ENCODE measurements at regions not wholly inside any gene's neighbourhood (a gene's known extent, or its start where the extent isn't known, plus 50 kb on each side); places are given as distances from the start of the nearest gene placed in this dataset.

DNA sequence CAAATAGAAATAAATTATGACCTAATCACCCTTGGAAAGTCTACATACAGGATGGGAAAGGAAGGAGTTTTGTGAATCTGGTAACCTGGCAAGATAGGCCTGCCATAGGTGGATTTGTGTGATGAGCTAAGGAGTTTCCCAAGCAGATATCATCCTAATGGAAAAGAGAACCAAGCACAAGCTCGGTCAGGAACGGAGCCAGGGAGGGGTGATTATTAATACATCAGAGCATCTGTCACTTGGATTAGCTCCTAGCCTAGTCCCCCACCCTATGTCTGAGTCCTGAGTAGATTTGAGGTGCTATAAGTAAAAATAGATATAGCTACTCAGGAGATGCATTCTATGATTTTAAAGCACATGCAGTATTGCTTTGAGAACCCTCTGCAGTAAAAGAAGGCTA is 57.3 kb upstream of the SMARCA2 start:
- TF ChIP-seq EGR1 (IDR thresholded peaks at IDR 0.05) (no peak), NFIC (IDR thresholded peaks at IDR 0.05) (no peak), RAD21 (IDR thresholded peaks at IDR 0.05; ENCODE audit: low read depth) (no peak), TAF1 (IDR thresholded peaks at IDR 0.05; ENCODE audit: low read depth) (no peak), MAX (IDR thresholded peaks at IDR 0.05) (no peak), REST (IDR thresholded peaks at IDR 0.05; ENCODE audit: low read depth) (no peak), YY1 (IDR thresholded peaks at IDR 0.05; ENCODE audit: low read depth) (no peak), USF1 (IDR thresholded peaks at IDR 0.05) (no peak), FOXM1 (IDR thresholded peaks at IDR 0.05; ENCODE audit: borderline replicate concordance, low read depth) (no peak), EP300 (IDR thresholded peaks at IDR 0.05; ENCODE audit: borderline replicate concordance) (no peak), ZBTB7A (IDR thresholded peaks at IDR 0.05; ENCODE audit: low read depth) (no peak), CREB1 (IDR thresholded peaks at IDR 0.05; ENCODE audit: low read depth) (no peak), TEAD4 (IDR thresholded peaks at IDR 0.05) (no peak), TCF12 (IDR thresholded peaks at IDR 0.05; ENCODE audit: low read depth) (no peak), CEBPB (IDR thresholded peaks at IDR 0.05) (no peak)

GRCh38 chr9:1959371-1959770 is 55.8 kb upstream of the SMARCA2 start:
- TF ChIP-seq RAD21 (IDR thresholded peaks at IDR 0.05; ENCODE audit: low read depth), result no peak
- no peak for TF ChIP-seq EP300 (IDR thresholded peaks at IDR 0.05; ENCODE audit: borderline replicate concordance)
- no peak for TF ChIP-seq TEAD4 (IDR thresholded peaks at IDR 0.05)
- no peak for TF ChIP-seq USF1 (IDR thresholded peaks at IDR 0.05)
- TF ChIP-seq FOXM1 (IDR thresholded peaks at IDR 0.05; ENCODE audit: borderline replicate concordance, low read depth), result no peak
- TF ChIP-seq REST (IDR thresholded peaks at IDR 0.05; ENCODE audit: low read depth), result no peak
- TF ChIP-seq CEBPB (IDR thresholded peaks at IDR 0.05), result no peak

DNA sequence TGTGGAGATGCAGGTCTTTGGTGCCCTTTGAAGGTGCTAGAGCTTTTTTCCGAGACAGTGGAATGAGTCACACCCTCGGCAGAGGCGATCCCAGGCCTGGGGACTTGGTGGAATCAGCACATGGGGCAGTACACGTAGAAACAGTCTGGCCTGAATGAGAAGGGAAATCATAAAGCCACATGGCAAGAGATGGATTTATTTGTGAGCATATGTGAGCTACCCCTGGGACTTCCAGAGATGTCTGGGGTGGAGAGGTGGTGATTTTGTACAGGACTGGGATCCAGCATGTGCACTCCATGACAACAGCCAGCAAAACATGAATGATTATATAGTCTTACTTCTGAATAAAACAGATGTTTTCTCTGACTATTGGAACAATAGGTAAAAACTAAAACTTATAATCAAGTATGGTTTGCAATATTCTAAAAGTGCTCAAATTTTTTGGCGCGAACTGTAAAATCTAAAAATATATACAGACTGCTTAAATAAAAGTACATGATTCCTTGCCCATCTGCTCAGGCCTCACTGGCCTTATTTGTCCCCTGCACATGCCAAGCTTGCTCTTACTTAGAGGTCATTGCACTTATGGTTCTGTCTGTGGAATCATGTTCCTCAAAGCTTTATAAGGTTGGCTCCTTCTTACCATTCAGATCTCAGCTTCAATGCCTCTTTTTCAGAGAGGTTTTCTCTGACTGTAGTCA is 54.7 kb upstream of the SMARCA2 start:
- TF ChIP-seq EP300 (IDR thresholded peaks at IDR 0.05; ENCODE audit: borderline replicate concordance) (no peak), MAX (IDR thresholded peaks at IDR 0.05) (no peak), ZBTB7A (IDR thresholded peaks at IDR 0.05; ENCODE audit: low read depth) (no peak), TEAD4 (IDR thresholded peaks at IDR 0.05) (no peak), TAF1 (IDR thresholded peaks at IDR 0.05; ENCODE audit: low read depth) (no peak), TCF12 (IDR thresholded peaks at IDR 0.05; ENCODE audit: low read depth) (no peak), YY1 (IDR thresholded peaks at IDR 0.05; ENCODE audit: low read depth) (no peak), RAD21 (IDR thresholded peaks at IDR 0.05; ENCODE audit: low read depth) (no peak), NFIC (IDR thresholded peaks at IDR 0.05) (no peak), USF1 (IDR thresholded peaks at IDR 0.05) (no peak), CREB1 (IDR thresholded peaks at IDR 0.05; ENCODE audit: low read depth) (no peak), REST (IDR thresholded peaks at IDR 0.05; ENCODE audit: low read depth) (no peak), CEBPB (IDR thresholded peaks at IDR 0.05) (no peak)

DNA sequence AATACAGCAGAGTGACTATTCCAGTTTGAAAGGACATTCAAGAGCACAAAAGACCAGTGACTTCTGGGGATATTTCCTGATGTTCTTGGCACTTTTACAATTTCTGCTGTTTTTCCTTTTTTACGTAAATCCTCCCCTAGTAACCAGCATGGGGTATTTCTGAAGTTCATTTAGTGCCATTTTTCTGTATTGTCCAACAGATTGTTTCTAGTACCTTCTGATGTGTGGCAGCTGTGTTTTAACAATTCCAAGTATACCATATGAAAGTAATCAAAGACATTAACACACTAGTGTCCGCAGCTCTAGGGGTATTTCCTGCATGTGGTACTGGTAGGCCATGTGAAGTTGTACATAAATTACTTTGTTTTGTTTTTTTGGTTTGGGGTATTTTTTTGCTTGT is 53.0 kb upstream of the SMARCA2 start:
- TF ChIP-seq ZBTB7A (IDR thresholded peaks at IDR 0.05; ENCODE audit: low read depth), result no peak
- TF ChIP-seq USF1 (IDR thresholded peaks at IDR 0.05), result no peak
- TF ChIP-seq TCF12 (IDR thresholded peaks at IDR 0.05; ENCODE audit: low read depth), result no peak
- no peak for TF ChIP-seq TEAD4 (IDR thresholded peaks at IDR 0.05)
- TF ChIP-seq MAX (IDR thresholded peaks at IDR 0.05), result no peak
- no peak for TF ChIP-seq CEBPB (IDR thresholded peaks at IDR 0.05)
- no peak for TF ChIP-seq CREB1 (IDR thresholded peaks at IDR 0.05; ENCODE audit: low read depth)
